SK-N-SH (cell line): ENCODE measurements at regions not wholly inside any gene's neighbourhood (a gene's known extent, or its start where the extent isn't known, plus 50 kb on each side); places are given as distances from the start of the nearest gene placed in this dataset.

Source experiments
- CHD2 ChIP-seq: fragments of 150-350 bp; IDR thresholded peaks from 2 replicates; pipeline ENCODE4 v1.6.1; 2018; ENCODE audit warnings: low read length; ENCODE audit not compliant: partially characterized antibody
- EP300 ChIP-seq, 2 experiments: IDR thresholded peaks; 2 replicates each; pipeline versions ENCODE4 v1.4.0 to v1.6.1; 2012; ENCODE audit warnings: borderline replicate concordance in 1 of 2, low read depth in 1 of 2, low read length in 1 of 2
- EZH2phosphoT487 ChIP-seq: fragments of 200-600 bp; sonication (generic); IDR thresholded peaks from 2 replicates; pipeline ENCODE4 v1.6.1; 2017; ENCODE audit warnings: low read depth, mixed run types, mild to moderate bottlenecking, antibody characterized with exemption, moderate library complexity, borderline replicate concordance
- FOSL2 ChIP-seq: IDR thresholded peaks from 2 replicates; pipeline ENCODE4 v1.4.0; 2012; ENCODE audit warnings: low read depth, mild to moderate bottlenecking, moderate library complexity, borderline replicate concordance
- MXI1 ChIP-seq: IDR thresholded peaks from 2 replicates; pipeline ENCODE4 v1.6.1; 2012; ENCODE audit warnings: mild to moderate bottlenecking, low read depth, low read length, improper control_type of control experiment
- NFIC ChIP-seq: IDR thresholded peaks from 2 replicates; pipeline ENCODE4 v1.4.0; 2012; ENCODE audit warnings: borderline replicate concordance
- PBX3 ChIP-seq: IDR thresholded peaks from 2 replicates; pipeline ENCODE4; 2012
- RAD21 ChIP-seq: IDR thresholded peaks from 2 replicates; pipeline ENCODE4 v1.6.1; 2012; ENCODE audit warnings: mild to moderate bottlenecking, low read length
- RXRA ChIP-seq: IDR thresholded peaks from 2 replicates; pipeline ENCODE4 v1.4.0; 2012; ENCODE audit warnings: low read depth, mild to moderate bottlenecking, borderline replicate concordance
- TAF1 ChIP-seq: IDR thresholded peaks from 2 replicates; pipeline ENCODE4 v1.6.1; 2012; ENCODE audit warnings: low read depth, mild to moderate bottlenecking, low read length, moderate library complexity, borderline replicate concordance
- YY1 ChIP-seq: IDR thresholded peaks from 2 replicates; pipeline ENCODE4 v1.4.0; 2012; ENCODE audit warnings: low read depth, mild to moderate bottlenecking
- TF ChIP-seq, protein P1 (sequence below): fragments of 150-350 bp; IDR thresholded peaks from 2 replicates; pipeline ENCODE4 v1.6.1; 2017; ENCODE audit warnings: antibody characterized with exemption, low read length, low read depth, borderline replicate concordance
- TF ChIP-seq, protein P2 (sequence below): fragments of 200-600 bp; sonication (generic); IDR thresholded peaks from 2 replicates; pipeline ENCODE4 v1.6.1; 2017; ENCODE audit warnings: antibody characterized with exemption, mild to moderate bottlenecking, moderate library complexity
- TF ChIP-seq, protein P3 (sequence below): IDR thresholded peaks from 2 replicates; pipeline ENCODE4 v1.6.1; 2012; ENCODE audit warnings: mild to moderate bottlenecking, low read depth, low read length, moderate library complexity

GRCh38 chr18:73478191-73478590 lies 610.4 kb upstream of the NETO1 start:
- TF ChIP-seq, protein P1, sequence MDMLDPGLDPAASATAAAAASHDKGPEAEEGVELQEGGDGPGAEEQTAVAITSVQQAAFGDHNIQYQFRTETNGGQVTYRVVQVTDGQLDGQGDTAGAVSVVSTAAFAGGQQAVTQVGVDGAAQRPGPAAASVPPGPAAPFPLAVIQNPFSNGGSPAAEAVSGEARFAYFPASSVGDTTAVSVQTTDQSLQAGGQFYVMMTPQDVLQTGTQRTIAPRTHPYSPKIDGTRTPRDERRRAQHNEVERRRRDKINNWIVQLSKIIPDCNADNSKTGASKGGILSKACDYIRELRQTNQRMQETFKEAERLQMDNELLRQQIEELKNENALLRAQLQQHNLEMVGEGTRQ: no peak
- TF ChIP-seq, protein P2, sequence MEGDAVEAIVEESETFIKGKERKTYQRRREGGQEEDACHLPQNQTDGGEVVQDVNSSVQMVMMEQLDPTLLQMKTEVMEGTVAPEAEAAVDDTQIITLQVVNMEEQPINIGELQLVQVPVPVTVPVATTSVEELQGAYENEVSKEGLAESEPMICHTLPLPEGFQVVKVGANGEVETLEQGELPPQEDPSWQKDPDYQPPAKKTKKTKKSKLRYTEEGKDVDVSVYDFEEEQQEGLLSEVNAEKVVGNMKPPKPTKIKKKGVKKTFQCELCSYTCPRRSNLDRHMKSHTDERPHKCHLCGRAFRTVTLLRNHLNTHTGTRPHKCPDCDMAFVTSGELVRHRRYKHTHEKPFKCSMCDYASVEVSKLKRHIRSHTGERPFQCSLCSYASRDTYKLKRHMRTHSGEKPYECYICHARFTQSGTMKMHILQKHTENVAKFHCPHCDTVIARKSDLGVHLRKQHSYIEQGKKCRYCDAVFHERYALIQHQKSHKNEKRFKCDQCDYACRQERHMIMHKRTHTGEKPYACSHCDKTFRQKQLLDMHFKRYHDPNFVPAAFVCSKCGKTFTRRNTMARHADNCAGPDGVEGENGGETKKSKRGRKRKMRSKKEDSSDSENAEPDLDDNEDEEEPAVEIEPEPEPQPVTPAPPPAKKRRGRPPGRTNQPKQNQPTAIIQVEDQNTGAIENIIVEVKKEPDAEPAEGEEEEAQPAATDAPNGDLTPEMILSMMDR: no peak
- TF ChIP-seq EZH2phosphoT487 (no peak), TAF1 (no peak), YY1 (no peak), PBX3 (no peak), EP300 (IDR thresholded peaks at IDR 0.05; ENCODE audit: borderline replicate concordance in 1 of 2, low read depth in 1 of 2, low read length in 1 of 2) (no peak), RAD21 (no peak), NFIC (no peak), MXI1 (no peak), CHD2 (no peak), RXRA (no peak), FOSL2 (no peak)
- TF ChIP-seq, protein P3, sequence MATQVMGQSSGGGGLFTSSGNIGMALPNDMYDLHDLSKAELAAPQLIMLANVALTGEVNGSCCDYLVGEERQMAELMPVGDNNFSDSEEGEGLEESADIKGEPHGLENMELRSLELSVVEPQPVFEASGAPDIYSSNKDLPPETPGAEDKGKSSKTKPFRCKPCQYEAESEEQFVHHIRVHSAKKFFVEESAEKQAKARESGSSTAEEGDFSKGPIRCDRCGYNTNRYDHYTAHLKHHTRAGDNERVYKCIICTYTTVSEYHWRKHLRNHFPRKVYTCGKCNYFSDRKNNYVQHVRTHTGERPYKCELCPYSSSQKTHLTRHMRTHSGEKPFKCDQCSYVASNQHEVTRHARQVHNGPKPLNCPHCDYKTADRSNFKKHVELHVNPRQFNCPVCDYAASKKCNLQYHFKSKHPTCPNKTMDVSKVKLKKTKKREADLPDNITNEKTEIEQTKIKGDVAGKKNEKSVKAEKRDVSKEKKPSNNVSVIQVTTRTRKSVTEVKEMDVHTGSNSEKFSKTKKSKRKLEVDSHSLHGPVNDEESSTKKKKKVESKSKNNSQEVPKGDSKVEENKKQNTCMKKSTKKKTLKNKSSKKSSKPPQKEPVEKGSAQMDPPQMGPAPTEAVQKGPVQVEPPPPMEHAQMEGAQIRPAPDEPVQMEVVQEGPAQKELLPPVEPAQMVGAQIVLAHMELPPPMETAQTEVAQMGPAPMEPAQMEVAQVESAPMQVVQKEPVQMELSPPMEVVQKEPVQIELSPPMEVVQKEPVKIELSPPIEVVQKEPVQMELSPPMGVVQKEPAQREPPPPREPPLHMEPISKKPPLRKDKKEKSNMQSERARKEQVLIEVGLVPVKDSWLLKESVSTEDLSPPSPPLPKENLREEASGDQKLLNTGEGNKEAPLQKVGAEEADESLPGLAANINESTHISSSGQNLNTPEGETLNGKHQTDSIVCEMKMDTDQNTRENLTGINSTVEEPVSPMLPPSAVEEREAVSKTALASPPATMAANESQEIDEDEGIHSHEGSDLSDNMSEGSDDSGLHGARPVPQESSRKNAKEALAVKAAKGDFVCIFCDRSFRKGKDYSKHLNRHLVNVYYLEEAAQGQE: no peak
